ENCODE measurements at regions not wholly inside any gene's neighbourhood (a gene's known extent, or its start where the extent isn't known, plus 50 kb on each side); places are given as distances from the start of the nearest gene placed in this dataset.

DNA sequence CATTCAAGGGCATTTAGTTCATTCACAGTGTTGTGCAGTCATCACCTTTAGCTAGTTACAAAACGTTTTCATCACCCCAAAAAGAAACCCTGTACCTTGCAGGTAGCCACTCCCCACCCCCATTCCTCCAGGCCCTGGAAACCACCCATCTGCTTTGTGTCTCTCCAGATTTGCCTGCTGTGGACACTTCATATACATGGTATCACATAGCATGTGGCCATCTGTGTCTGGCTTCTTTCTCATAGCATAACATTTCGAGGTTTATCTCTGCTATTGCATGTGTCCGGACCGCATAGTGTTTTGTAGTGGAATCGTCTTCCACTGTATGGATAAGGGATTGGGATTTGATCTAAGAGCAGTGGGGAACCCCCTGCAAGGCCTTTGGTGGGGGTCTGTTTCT lies 143.1 kb downstream of the AACS start:
- CTCF ChIA-PET = interaction anchor here (1.5 to 1.9 kb wide), 2 partner anchors 12 to 25 kb away, joined by 5 read pairs; no protein-coding TSS in a partner anchor
- TF ChIP-seq, protein P1, sequence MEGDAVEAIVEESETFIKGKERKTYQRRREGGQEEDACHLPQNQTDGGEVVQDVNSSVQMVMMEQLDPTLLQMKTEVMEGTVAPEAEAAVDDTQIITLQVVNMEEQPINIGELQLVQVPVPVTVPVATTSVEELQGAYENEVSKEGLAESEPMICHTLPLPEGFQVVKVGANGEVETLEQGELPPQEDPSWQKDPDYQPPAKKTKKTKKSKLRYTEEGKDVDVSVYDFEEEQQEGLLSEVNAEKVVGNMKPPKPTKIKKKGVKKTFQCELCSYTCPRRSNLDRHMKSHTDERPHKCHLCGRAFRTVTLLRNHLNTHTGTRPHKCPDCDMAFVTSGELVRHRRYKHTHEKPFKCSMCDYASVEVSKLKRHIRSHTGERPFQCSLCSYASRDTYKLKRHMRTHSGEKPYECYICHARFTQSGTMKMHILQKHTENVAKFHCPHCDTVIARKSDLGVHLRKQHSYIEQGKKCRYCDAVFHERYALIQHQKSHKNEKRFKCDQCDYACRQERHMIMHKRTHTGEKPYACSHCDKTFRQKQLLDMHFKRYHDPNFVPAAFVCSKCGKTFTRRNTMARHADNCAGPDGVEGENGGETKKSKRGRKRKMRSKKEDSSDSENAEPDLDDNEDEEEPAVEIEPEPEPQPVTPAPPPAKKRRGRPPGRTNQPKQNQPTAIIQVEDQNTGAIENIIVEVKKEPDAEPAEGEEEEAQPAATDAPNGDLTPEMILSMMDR (IDR thresholded peaks at IDR 0.05; ENCODE audit: insufficient read depth, low read length, missing control alignments) = no peak
- no peak for DNase-seq (ENCODE audit: low read depth, low spot score)

DNA sequence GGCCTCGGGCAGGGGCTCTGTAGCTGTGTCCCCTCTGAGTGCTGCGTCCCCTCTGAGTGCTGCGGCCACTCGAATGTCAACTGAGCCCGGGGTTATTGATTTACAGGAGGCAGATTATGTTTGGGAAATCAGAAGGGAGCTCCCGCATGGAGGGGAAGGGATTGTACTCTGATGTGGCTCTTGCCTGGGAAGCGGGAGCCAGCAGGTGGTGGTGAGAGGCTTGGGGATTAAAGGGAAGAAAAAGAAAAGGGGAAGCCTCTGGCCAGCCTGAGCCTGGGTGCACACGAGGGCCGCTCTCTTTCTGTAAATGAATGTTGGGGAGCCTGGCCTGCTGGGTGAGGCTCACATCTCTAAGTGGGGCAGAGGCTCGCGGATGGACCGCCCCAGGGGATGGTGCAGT lies 143.7 kb downstream of the AACS start:
- no peak for DNase-seq (ENCODE audit: low read depth, low spot score)
- POLR2A ChIA-PET = no interaction called here
- H3K4me3 ChIP-seq (ENCODE audit: low read depth, low read length) = no peak overlapping the region
- CTCF ChIA-PET = no interaction called here
- TF ChIP-seq, protein P1 (IDR thresholded peaks at IDR 0.05; ENCODE audit: insufficient read depth, low read length, missing control alignments) = no peak

More for the DNA sequence above, 143.1 kb downstream of the AACS start:
- POLR2A ChIA-PET = no interaction called here
- no peak overlapping the region for H3K4me3 ChIP-seq (ENCODE audit: low read depth, low read length)

DNA sequence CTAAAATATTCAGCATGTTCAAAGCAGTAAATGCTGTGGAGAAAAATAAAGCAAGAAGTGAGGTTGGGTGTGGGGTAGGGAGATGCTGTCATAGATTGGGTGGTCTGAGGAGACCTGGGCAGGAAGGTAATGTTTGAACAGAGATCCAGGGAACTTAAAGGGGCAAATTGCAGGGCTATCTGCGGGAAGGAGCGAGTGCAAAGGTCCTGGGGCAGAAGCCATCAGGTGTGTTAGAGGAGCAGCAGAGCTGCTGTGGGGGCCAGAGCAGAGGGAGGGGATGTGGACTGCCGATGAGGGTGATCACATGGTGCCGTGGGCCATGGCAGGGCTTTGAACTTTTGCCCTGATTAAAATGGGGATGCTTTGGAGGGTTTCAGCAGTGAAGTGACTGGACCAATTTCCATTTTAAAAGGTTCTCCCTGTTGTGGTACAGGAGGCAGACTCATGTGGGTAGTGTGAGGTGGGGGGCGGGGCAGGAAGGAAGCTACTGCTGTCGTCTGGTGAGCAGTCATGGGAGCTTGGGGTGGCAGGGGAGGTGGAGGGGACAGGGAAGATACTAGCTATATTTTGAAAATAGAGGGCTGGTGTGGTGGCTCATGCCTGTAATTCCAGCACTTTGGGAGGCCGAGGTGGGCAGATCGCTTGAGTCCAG lies 145.0 kb downstream of the AACS start:
- TF ChIP-seq, protein P1 (IDR thresholded peaks at IDR 0.05; ENCODE audit: insufficient read depth, low read length, missing control alignments) = no peak
- ChIA-PET CTCF (interaction anchor here (1.1 to 1.6 kb wide), 3 partner anchors 8 to 26 kb away, joined by 3 to 4 read pairs (median 3); no protein-coding TSS in a partner anchor), POLR2A (no interaction called here)
- no peak overlapping the region for H3K4me3 ChIP-seq (ENCODE audit: low read depth, low read length)
- DNase-seq (ENCODE audit: low read depth, low spot score) = no peak

DNA sequence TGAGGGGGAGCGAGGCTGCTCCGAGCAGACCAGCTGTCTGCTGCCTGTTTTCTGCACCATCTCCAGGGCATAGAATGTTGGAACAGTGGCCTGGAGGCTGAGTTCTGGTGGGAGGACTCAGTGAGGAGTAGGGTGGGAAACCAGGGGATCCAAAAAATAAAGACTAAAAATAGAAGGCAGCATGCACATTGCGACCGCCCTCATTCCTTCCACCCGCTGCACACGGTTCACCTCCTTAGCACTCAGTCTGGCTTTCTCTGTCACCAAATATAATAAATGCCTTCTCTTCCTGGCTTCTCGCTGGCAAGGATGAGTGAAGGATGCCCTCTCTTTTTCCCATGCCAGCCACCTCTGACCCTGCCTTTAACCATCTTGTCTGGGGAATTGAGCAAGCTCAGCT lies 146.2 kb downstream of the AACS start:
- H3K4me3 ChIP-seq (ENCODE audit: low read depth, low read length) = no peak overlapping the region
- ChIA-PET POLR2A (no interaction called here), CTCF (interaction anchor here (1.6 kb wide), 1 partner anchor 27 kb away, joined by 3 read pairs; no protein-coding TSS in a partner anchor)
- DNase-seq (ENCODE audit: low read depth, low spot score) = no peak
- TF ChIP-seq, protein P1 (IDR thresholded peaks at IDR 0.05; ENCODE audit: insufficient read depth, low read length, missing control alignments) = no peak

DNA sequence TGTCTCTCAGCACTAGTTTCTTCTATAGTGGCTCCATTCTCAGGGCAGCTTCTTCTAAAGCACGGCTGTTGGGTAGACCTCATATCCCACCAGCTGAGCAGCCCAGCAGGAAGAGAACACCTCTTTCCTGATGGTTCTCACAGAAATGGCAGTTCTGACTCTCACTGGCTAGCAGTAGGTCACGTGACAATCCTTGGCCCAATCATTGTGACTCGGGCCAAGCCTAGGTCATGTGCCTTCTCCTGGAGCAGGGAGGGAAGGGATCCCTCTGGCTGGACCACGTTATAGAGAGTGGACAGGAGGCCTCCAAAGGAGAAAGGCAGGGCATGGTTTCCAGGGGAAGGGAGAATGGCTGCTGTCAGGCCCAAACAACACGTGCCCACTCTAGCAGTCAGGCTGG lies 149.1 kb downstream of the AACS start:
- no peak overlapping the region for H3K4me3 ChIP-seq (ENCODE audit: low read depth, low read length)
- ChIA-PET CTCF (interaction anchor here (1.1 to 1.3 kb wide), 2 partner anchors 11 to 31 kb away, joined by 4 to 5 read pairs; no protein-coding TSS in a partner anchor), POLR2A (no interaction called here)
- TF ChIP-seq, protein P1 (IDR thresholded peaks at IDR 0.05; ENCODE audit: insufficient read depth, low read length, missing control alignments) = no peak
- DNase-seq (ENCODE audit: low read depth, low spot score) = no peak

DNA sequence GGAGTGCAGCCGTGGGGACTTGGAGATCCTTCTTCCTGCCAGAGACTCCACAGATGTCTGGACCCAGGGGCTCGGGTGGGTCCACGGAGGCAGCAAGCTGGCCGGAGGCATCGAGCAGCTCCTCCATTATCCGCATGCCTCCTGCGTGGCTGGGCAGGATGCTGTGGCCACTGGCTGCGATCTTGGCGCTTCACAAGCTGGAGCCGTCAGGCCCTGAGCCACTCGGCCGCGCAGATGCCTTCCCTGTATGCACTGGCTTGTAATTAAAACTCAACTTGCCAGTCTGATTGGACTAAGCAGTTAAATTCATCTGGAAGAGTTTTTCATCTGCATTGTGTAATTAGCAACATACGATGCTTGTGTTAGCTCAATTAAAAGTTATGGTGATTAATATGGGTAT lies 151.5 kb downstream of the AACS start:
- POLR2A ChIA-PET = no interaction called here

More for the DNA sequence above, 151.5 kb downstream of the AACS start:
- no peak for DNase-seq (ENCODE audit: low read depth, low spot score)
- H3K4me3 ChIP-seq (ENCODE audit: low read depth, low read length) = no peak overlapping the region
- TF ChIP-seq, protein P1 (IDR thresholded peaks at IDR 0.05; ENCODE audit: insufficient read depth, low read length, missing control alignments) = no peak
- CTCF ChIA-PET = interaction anchor here (1.2 to 1.6 kb wide), 2 partner anchors 14 to 16 kb away, joined by 3 to 5 read pairs; no protein-coding TSS in a partner anchor
